PFSK-1 (cell line): ENCODE measurements at regions not wholly inside any gene's neighbourhood (a gene's known extent, or its start where the extent isn't known, plus 50 kb on each side); places are given as distances from the start of the nearest gene placed in this dataset.

ENCODE experiments used
- FOXP2 ChIP-seq: optimal IDR thresholded peaks from 2 replicates; pipeline ENCODE3; 2011; ENCODE audit warnings: borderline replicate concordance, control low read depth, inconsistent platforms; ENCODE audit not compliant: insufficient read depth; ENCODE audit errors: extremely low read length, extremely low read depth
- POLR2AphosphoS5 ChIP-seq: IDR thresholded peaks from 2 replicates; pipeline ENCODE4 v1.6.1; 2012; ENCODE audit warnings: low read depth, mild to moderate bottlenecking, control low read depth, low read length, moderate library complexity
- REST ChIP-seq, 2 experiments: IDR thresholded peaks; 2 replicates each; pipeline versions ENCODE4 v1.6.1 to v1.8.0; 2011 to 2012; ENCODE audit warnings: low read depth in 2 of 2, low read length in 2 of 2, control low read depth in 1 of 2, inconsistent platforms in 1 of 2, mild to moderate bottlenecking in 1 of 2, moderate library complexity in 1 of 2; ENCODE audit not compliant: insufficient read depth in 1 of 2
- SIN3A ChIP-seq: IDR thresholded peaks from 2 replicates; pipeline ENCODE4 v1.6.1; 2012; ENCODE audit warnings: mild to moderate bottlenecking, low read length, moderate library complexity, borderline replicate concordance; ENCODE audit not compliant: insufficient read depth
- TAF1 ChIP-seq: IDR thresholded peaks from 2 replicates; pipeline ENCODE4 v1.6.1; 2012; ENCODE audit warnings: low read length, control low read depth, borderline replicate concordance; ENCODE audit not compliant: insufficient read depth

GRCh38 chr11:131118247-131118646 is 202.0 kb upstream of the SNX19 start:
- TF ChIP-seq REST (IDR thresholded peaks at IDR 0.05; ENCODE audit: insufficient read depth in 1 of 2, low read depth in 2 of 2, low read length in 2 of 2) (no peak), TAF1 (no peak), POLR2AphosphoS5 (no peak), SIN3A (no peak), FOXP2 (no peak)

- TF ChIP-seq FOXP2 (no peak), REST (IDR thresholded peaks at IDR 0.05; ENCODE audit: insufficient read depth in 1 of 2, low read depth in 2 of 2, low read length in 2 of 2) (peak in 1 of 2 experiments; percentile 75; a peak in 1 of 4 replicates), POLR2AphosphoS5 (no peak)
Observed at GRCh38 chr11:131121426-131122333, 205.4 kb upstream of the SNX19 start.

DNA sequence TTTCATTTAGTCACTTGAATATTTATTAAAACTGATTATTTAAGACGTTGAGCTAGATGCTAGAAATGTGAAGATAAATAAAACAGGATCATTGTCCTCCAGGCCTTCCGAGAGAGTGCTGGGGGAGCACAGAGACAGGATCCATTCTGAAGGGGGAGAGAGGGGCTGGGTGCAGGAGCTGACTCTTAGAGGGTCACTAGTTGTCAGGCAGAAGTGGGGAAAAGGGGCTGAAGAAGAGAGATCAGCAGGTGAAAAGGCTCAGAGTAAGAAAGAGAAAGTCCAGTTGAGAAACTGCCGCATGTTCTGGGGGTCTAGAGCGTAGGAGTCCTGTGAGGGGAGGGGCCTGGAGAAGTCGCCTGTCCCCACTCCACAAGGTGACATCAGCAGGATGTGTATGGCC is 206.2 kb upstream of the SNX19 start:
- no peak for TF ChIP-seq TAF1
- TF ChIP-seq REST (IDR thresholded peaks at IDR 0.05; ENCODE audit: insufficient read depth in 1 of 2, low read depth in 2 of 2, low read length in 2 of 2): no peak
- TF ChIP-seq FOXP2: no peak
- TF ChIP-seq SIN3A: no peak
- no peak for TF ChIP-seq POLR2AphosphoS5

- TF ChIP-seq POLR2AphosphoS5 (no peak), SIN3A (no peak), TAF1 (no peak), REST (IDR thresholded peaks at IDR 0.05; ENCODE audit: insufficient read depth in 1 of 2, low read depth in 2 of 2, low read length in 2 of 2) (no peak), FOXP2 (no peak)
Observed at GRCh38 chr11:131129474-131129873, 213.2 kb upstream of the SNX19 start.

- TF ChIP-seq POLR2AphosphoS5 (no peak), TAF1 (no peak), REST (IDR thresholded peaks at IDR 0.05; ENCODE audit: insufficient read depth in 1 of 2, low read depth in 2 of 2, low read length in 2 of 2) (no peak), FOXP2 (no peak), SIN3A (no peak)
Observed at GRCh38 chr11:131135611-131136010, 219.3 kb upstream of the SNX19 start.
